ENCODE measurements at regions not wholly inside any gene's neighbourhood (a gene's known extent, or its start where the extent isn't known, plus 50 kb on each side); places are given as distances from the start of the nearest gene placed in this dataset.

DNA sequence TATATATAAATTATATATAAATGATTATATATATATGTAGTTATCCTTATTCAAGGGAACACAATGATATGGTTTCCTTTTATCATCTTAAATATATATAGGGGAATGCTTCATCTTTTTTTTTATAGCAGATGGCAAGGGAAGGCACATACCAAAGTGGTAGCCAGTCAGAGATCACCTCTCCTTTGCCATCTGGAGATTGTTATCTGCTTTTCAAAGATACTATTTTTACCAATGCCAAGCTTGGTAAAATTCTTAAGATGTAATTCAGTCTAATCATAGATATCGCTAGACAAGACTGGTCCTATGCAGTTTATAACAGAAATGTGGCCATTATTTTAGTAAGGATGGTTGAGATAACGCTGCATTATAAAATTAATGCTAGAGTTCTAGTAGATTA, 64.7 kb upstream of the DSEL start:
- no peak for TF ChIP-seq CTCF (IDR thresholded peaks at IDR 0.05; ENCODE audit: control insufficient read depth, extremely low read depth, insufficient read depth)
- no peak overlapping the region for H3K4me3 ChIP-seq (ENCODE audit: low read depth, low read length)
- no peak for DNase-seq (ENCODE audit: low read depth)

- no peak for DNase-seq (ENCODE audit: low read depth)
- TF ChIP-seq CTCF (IDR thresholded peaks at IDR 0.05; ENCODE audit: control insufficient read depth, extremely low read depth, insufficient read depth) = no peak
- H3K4me3 ChIP-seq (ENCODE audit: low read depth, low read length) = no peak overlapping the region
Observed at GRCh38 chr18:67577386-67577785, 60.9 kb upstream of the DSEL start.

DNA sequence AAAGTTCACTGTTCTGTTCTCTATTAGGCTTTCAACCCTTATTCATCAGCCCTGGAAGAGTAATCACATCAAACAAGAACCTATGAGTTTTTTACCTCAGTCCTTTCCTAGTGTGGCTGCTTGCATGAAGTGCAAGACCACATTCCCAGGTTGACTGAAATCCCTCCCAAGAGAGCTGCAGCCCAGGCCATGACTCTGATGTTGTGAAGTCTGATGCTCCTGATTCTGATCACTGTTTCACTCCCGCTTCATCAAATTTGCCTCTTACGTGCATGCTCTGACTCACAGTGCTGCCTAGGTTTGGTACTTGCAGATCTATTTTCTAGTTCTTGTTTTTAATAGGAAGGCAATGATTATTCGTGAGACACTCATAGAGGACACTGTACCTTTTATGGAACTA, 58.2 kb upstream of the DSEL start:
- no peak for DNase-seq (ENCODE audit: low read depth)
- H3K4me3 ChIP-seq (ENCODE audit: low read depth, low read length) = no peak overlapping the region
- TF ChIP-seq CTCF (IDR thresholded peaks at IDR 0.05; ENCODE audit: control insufficient read depth, extremely low read depth, insufficient read depth) = no peak

GRCh38 chr18:67568166-67568565, 51.6 kb upstream of the DSEL start:
- DNase-seq (ENCODE audit: low read depth) = no peak
- TF ChIP-seq CTCF (IDR thresholded peaks at IDR 0.05; ENCODE audit: control insufficient read depth, extremely low read depth, insufficient read depth) = no peak
- no peak overlapping the region for H3K4me3 ChIP-seq (ENCODE audit: low read depth, low read length)
